ENCODE measurements at regions not wholly inside any gene's neighbourhood (a gene's known extent, or its start where the extent isn't known, plus 50 kb on each side); places are given as distances from the start of the nearest gene placed in this dataset.

DNA sequence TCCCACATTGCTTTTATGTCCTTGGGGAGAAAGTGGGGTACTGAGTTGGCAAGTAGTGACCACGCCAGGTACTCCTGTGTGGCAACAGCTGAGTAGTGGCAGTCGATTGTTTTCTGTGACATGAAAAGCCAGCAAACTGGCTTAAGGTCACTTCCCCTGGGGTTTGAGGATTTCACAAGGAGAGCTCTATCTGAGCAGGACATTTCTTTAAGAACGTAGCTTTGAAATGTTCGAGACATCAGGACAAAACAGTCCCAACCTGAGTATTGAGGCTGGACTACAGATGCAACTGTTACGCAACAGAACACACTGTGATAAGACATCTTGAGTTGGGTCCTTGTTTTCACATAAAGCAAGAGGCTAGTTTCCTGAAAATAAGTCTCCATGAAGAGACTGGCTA is 146.7 kb upstream of the KLF14 start:
- Histone ChIP-seq H3K4me3 (no peak overlapping the region), H3K27ac (peak overlapping the region in 2 of 3 donors; percentile 0 to 20)

DNA sequence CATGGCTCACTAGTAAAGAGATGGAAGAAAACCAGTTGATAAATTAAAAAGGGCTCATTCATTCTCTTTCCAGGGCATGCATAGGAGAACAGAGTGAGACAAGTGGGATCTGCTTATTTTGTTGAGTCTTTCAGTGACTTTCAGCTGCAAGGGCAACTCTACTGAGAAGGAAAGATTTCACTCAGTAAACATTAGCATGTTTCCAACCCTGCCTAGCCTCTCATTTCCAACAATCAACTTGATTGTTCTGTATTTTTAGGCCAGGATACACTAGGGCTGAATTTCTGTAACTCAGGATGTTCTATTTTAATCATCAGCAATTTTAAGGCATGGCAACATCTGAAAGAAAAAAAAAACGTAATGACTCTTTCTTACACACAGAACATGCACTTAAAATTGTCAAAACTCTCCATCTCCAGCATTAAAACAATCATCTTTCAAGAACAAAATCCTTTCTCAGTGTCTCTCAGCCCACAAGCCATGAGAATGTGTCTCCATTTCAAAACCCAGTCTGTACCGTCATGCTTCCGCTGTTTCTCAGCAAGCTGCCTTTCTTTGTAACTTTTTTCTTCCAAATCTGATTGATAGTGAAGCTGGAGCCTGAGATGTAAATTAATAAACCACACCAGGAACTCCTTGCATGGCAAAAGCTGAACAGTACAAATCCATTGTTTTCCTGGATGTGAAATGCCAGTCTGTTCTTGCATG is 147.2 kb upstream of the KLF14 start:
- TF ChIP-seq, protein P1, sequence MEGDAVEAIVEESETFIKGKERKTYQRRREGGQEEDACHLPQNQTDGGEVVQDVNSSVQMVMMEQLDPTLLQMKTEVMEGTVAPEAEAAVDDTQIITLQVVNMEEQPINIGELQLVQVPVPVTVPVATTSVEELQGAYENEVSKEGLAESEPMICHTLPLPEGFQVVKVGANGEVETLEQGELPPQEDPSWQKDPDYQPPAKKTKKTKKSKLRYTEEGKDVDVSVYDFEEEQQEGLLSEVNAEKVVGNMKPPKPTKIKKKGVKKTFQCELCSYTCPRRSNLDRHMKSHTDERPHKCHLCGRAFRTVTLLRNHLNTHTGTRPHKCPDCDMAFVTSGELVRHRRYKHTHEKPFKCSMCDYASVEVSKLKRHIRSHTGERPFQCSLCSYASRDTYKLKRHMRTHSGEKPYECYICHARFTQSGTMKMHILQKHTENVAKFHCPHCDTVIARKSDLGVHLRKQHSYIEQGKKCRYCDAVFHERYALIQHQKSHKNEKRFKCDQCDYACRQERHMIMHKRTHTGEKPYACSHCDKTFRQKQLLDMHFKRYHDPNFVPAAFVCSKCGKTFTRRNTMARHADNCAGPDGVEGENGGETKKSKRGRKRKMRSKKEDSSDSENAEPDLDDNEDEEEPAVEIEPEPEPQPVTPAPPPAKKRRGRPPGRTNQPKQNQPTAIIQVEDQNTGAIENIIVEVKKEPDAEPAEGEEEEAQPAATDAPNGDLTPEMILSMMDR (IDR thresholded peaks at IDR 0.05) = no peak
- no peak for TF ChIP-seq POLR2A (IDR thresholded peaks at IDR 0.05)
- ATAC-seq = no peak
- Histone ChIP-seq H3K4me1 (peaks cover 0 to 43% (median 9%) of the 10 kb centered on the region in 4 donors), H3K9me3 (no peaks in the 10 kb centered on the region), H3K4me3 (no peak overlapping the region), H3K27me3 (no peaks in the 10 kb centered on the region), H3K27ac (peak overlapping the region in 2 of 3 donors; percentile 0 to 69), H3K36me3 (peaks cover 0 to 36% (median 21%) of the 10 kb centered on the region in 4 donors)
- DNase-seq = no peak
- intact Hi-C loops (cut with DNase I) = no loop called here
- WGBS (ENCODE audit: insufficient coverage, low coverage, low lambda C conversion rate, missing lambda C conversion rate) = 76% methylated on average over 3 of the region's 3 CpGs

More for the DNA sequence above, 146.7 kb upstream of the KLF14 start:
- Histone ChIP-seq H3K27me3 (no peaks in the 10 kb centered on the region), H3K4me1 (peaks cover 0 to 37% (median 6%) of the 10 kb centered on the region in 4 donors), H3K9me3 (no peaks in the 10 kb centered on the region), H3K36me3 (peaks cover 0 to 36% (median 21%) of the 10 kb centered on the region in 4 donors)
- WGBS (ENCODE audit: insufficient coverage, low coverage, low lambda C conversion rate, missing lambda C conversion rate) = 69% methylated on average over 4 of the region's 5 CpGs
- TF ChIP-seq, protein P1 (IDR thresholded peaks at IDR 0.05) = no peak
- TF ChIP-seq POLR2A (IDR thresholded peaks at IDR 0.05) = no peak
- intact Hi-C loops (cut with DNase I) = no loop called here
- ATAC-seq (no peak), DNase-seq (no peak)

DNA sequence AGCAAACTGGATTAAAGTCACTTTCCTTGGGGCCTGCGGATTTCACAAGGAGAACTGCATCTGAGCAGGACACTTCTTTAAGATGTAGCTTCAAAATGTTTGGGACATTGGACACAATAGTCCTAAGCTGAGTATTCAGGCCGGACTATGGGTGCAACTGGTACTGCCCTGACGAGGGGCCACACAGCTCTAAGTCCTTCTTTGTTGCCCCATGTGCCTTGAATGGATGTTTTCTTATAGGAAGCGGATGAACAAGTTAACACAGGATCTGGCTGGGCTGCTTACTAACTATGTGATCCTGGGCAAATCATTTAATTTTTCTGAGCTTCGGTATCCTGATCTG is 147.8 kb upstream of the KLF14 start:
- ATAC-seq = no peak
- intact Hi-C loops (cut with DNase I) = no loop called here
- WGBS (ENCODE audit: insufficient coverage, low coverage, low lambda C conversion rate, missing lambda C conversion rate) = 90% methylated on average over 4 of the region's 5 CpGs
- peak overlapping the region in 1 of 3 donors; percentile 69 for H3K27ac ChIP-seq
- DNase-seq = no peak
- H3K9me3 ChIP-seq = no peaks in the 10 kb centered on the region
- peaks cover 0 to 48% (median 12%) of the 10 kb centered on the region in 4 donors for H3K4me1 ChIP-seq
- no peaks in the 10 kb centered on the region for H3K27me3 ChIP-seq
- peaks cover 0 to 36% (median 20%) of the 10 kb centered on the region in 4 donors for H3K36me3 ChIP-seq
- no peak overlapping the region for H3K4me3 ChIP-seq
- TF ChIP-seq POLR2A (IDR thresholded peaks at IDR 0.05) = no peak

DNA sequence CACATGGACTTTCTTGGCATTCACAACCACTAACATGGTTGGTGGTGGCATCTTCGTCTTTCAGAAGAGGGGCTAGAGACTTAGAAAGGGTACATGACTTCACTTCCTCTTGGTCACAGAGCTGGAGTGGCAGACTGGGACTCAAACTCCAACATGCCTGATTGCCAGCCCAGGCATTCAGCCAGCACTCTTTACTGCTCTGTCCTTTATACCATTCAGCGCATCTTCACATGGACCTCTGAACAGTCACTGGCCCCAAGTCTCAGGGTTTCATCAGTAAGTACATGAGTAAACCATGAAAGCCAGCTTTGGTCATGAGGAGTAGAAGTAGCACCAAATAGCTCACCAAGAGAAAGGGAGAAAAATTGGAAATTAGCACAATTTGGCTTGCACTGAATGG is 148.4 kb upstream of the KLF14 start:
- intact Hi-C loops (cut with DNase I) = no loop called here
- Histone ChIP-seq H3K4me1 (peaks cover 0 to 54% (median 15%) of the 10 kb centered on the region in 4 donors), H3K9me3 (no peaks in the 10 kb centered on the region), H3K27me3 (no peaks in the 10 kb centered on the region), H3K36me3 (peaks cover 0 to 32% (median 17%) of the 10 kb centered on the region in 4 donors), H3K27ac (peak overlapping the region in 1 of 3 donors; percentile 69), H3K4me3 (no peak overlapping the region)
- DNase-seq = peak in 2 of 3 donors; percentile 77 to 81
- 18% methylated on average over 1 of the region's 2 CpGs for WGBS (ENCODE audit: insufficient coverage, low coverage, low lambda C conversion rate, missing lambda C conversion rate)
- ATAC-seq = peak; percentile 21 to 73 (median 56)
- TF ChIP-seq, protein P1 (IDR thresholded peaks at IDR 0.05) = no peak
- peak; percentile 4 for TF ChIP-seq POLR2A (IDR thresholded peaks at IDR 0.05)

DNA sequence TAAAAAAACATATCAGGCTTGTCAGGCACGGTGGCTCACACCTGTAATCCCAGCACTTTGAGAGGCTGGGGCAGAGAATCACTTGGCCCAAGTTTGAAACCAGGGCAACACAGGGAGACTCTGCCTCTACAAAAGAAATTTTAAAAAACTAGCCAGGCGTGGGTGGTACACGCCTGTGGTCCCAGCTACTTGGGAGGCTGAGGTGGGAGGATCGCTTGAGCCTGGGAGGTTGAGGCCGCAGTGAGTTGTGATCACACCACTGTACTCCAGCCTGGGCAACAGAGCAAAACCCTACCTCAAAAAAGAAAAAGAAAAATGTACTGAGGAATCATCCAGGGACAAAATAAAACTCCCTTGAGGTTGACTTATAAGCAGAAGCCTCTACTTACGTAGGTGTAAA is 149.9 kb upstream of the KLF14 start:
- ATAC-seq = no peak
- no peak for DNase-seq
- Histone ChIP-seq H3K4me3 (peak overlapping the region in 1 of 3 donors; percentile 15), H3K4me1 (peaks cover 0 to 57% (median 20%) of the 10 kb centered on the region in 4 donors), H3K27me3 (no peaks in the 10 kb centered on the region), H3K9me3 (no peaks in the 10 kb centered on the region), H3K27ac (peak overlapping the region in 1 of 3 donors; percentile 69), H3K36me3 (peaks cover 0 to 22% (median 13%) of the 10 kb centered on the region in 4 donors)
- WGBS (ENCODE audit: insufficient coverage, low coverage, low lambda C conversion rate, missing lambda C conversion rate) = 89% methylated on average over 5 of the region's 6 CpGs
- TF ChIP-seq, protein P1 (IDR thresholded peaks at IDR 0.05) = no peak
- TF ChIP-seq POLR2A (IDR thresholded peaks at IDR 0.05) = no peak
- intact Hi-C loops (cut with DNase I) = no loop called here
